ENCODE measurements at regions not wholly inside any gene's neighbourhood (a gene's known extent, or its start where the extent isn't known, plus 50 kb on each side); places are given as distances from the start of the nearest gene placed in this dataset.

DNA sequence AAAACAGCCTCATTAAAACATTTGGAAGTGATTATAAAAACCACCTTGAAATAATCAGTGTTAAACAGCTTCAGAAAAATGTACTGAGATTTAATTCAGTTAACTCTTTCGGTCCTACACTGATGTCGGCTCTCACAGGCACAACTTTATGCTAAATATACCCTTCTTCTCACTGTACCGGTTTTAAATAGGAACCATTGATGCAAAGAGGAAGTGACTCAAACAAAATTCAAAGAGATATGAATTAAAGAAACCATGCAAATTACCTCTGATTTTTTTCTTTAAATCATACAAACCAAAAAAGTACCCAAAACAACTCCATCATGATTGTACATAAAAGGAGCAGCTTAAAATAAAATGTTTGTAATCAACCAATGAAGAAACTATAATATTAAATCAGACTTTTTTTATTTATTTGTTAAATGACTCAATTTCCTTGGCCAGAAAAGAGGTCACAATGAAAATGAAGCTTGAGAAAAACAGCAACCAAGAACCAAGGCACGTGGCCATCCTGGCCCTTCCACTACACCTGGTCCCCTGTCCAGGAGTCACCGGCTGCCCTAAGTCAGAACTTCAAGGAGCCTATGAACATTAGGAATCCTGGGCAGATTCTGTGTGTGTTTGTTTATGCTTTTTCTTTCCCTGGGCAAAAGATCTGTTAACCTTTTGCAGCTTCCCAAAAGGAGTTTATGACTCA, 73.0 kb upstream of the CABCOCO1 start (continued):
- TF ChIP-seq ZNF383 (CRISPR knock-in tag; IDR thresholded peaks at IDR 0.05; ENCODE audit: borderline replicate concordance) (no peak), ZNF761 (CRISPR knock-in tag; conservative IDR thresholded peaks at IDR 0.05) (no peak), THAP11 (CRISPR knock-in tag; IDR thresholded peaks at IDR 0.05) (no peak), DBP (CRISPR knock-in tag; IDR thresholded peaks at IDR 0.05; ENCODE audit: not compliant biosample characterization) (no peak), XBP1 (CRISPR knock-in tag; IDR thresholded peaks at IDR 0.05) (no peak), ZNF713 (CRISPR knock-in tag; IDR thresholded peaks at IDR 0.05) (no peak), MYNN (CRISPR knock-in tag; IDR thresholded peaks at IDR 0.05; ENCODE audit: low read depth) (no peak)
- TF ChIP-seq, protein P1, sequence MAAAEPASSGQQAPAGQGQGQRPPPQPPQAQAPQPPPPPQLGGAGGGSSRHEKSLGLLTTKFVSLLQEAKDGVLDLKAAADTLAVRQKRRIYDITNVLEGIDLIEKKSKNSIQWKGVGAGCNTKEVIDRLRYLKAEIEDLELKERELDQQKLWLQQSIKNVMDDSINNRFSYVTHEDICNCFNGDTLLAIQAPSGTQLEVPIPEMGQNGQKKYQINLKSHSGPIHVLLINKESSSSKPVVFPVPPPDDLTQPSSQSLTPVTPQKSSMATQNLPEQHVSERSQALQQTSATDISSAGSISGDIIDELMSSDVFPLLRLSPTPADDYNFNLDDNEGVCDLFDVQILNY (CRISPR knock-in tag; conservative IDR thresholded peaks at IDR 0.05), result no peak
- TF ChIP-seq, protein P2, sequence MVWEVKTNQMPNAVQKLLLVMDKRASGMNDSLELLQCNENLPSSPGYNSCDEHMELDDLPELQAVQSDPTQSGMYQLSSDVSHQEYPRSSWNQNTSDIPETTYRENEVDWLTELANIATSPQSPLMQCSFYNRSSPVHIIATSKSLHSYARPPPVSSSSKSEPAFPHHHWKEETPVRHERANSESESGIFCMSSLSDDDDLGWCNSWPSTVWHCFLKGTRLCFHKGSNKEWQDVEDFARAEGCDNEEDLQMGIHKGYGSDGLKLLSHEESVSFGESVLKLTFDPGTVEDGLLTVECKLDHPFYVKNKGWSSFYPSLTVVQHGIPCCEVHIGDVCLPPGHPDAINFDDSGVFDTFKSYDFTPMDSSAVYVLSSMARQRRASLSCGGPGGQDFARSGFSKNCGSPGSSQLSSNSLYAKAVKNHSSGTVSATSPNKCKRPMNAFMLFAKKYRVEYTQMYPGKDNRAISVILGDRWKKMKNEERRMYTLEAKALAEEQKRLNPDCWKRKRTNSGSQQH (CRISPR knock-in tag; IDR thresholded peaks at IDR 0.05; ENCODE audit: low read depth), result no peak

DNA sequence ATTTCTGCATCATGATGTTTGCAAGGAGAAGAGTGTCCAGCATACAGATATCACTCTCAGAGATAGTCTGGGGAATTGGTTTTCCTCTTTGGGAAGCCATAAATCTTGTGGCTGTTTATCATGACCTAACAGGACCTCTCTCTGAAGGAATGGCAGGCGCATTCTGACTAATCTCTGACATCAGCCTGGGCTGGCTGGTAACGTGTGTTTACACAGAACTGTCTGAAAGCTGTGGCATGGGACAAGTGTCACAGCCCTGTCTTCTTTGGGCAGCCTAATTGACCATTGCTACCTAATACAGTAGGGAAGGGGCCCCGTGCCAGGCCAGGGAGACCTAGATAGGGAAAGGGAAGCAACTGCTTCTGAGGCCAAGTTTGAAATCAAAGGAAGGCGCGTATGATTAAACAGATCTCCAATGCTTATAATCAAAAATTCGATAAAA, 73.9 kb upstream of the CABCOCO1 start:
- no peak overlapping the region for H3K9ac ChIP-seq (ENCODE audit: insufficient read depth, low read depth, low read length)
- H3K27me3 ChIP-seq (ENCODE audit: control insufficient read depth in 1 of 2, insufficient read depth in 2 of 2, low read length in 2 of 2), result no peaks in the 10 kb centered on the region; a peak in 1 of 5 replicates
- DNase-seq (ENCODE audit: low spot score) (no peak), ATAC-seq (no peak), FAIRE-seq (no peak)
- H3K79me2 ChIP-seq (ENCODE audit: insufficient read depth, low read length), result no peaks in the 10 kb centered on the region
- in situ Hi-C loops (cut with HindIII; ENCODE audit: extremely low pct_ligation_motif_present, low pct_unique_long_range_greater_than_20kb), result no loop called here
- intact Hi-C loops (cut with micrococcal nuclease; ENCODE audit: unreplicated experiment), result no loop called here
- H3K4me1 ChIP-seq (ENCODE audit: insufficient read depth, low read length), result no peaks in the 10 kb centered on the region
- no peaks in the 10 kb centered on the region for H4K20me1 ChIP-seq (ENCODE audit: insufficient read depth, low read length)
- no peaks in the 10 kb centered on the region for H3K9me3 ChIP-seq (ENCODE audit: low read length)
- H2AFZ ChIP-seq (ENCODE audit: low read length), result no peak overlapping the region
- no peak overlapping the region for H3K27ac ChIP-seq (ENCODE audit: extremely low read length, insufficient read depth, low read length)
- no peaks in the 10 kb centered on the region for H3K36me3 ChIP-seq (replicated peaks in 1 of 2; ENCODE audit: control insufficient read depth in 1 of 2, insufficient read depth in 2 of 2, low read length in 2 of 2)
- ChIA-PET POLR2A (no interaction called here), CTCF (ENCODE audit: low intra/inter-chr PET ratio, low total read pairs) (no interaction called here)
- H3K4me2 ChIP-seq (ENCODE audit: low read depth, low read length), result no peak overlapping the region
- H3K4me3 ChIP-seq (replicated peaks in 1 of 3; ENCODE audit: insufficient read depth in 1 of 3, low read depth in 2 of 3, low read length in 3 of 3), result no peak overlapping the region
- WGBS (ENCODE audit: low lambda C conversion rate), result 37% methylated on average over 6 of the region's 6 CpGs
- BruUV-seq (replicated peaks), result no TSS peak
- TF ChIP-seq ZNF83 (CRISPR knock-in tag; IDR thresholded peaks at IDR 0.05; ENCODE audit: borderline replicate concordance) (no peak), ZIK1 (CRISPR knock-in tag; IDR thresholded peaks at IDR 0.05; ENCODE audit: borderline replicate concordance, low read depth) (no peak), NFKBIZ (CRISPR knock-in tag; IDR thresholded peaks at IDR 0.05) (no peak), HOXA9 (CRISPR knock-in tag; IDR thresholded peaks at IDR 0.05; ENCODE audit: borderline replicate concordance) (no peak), ZNF710 (CRISPR knock-in tag; IDR thresholded peaks at IDR 0.05; ENCODE audit: borderline replicate concordance) (no peak), ZNF430 (CRISPR knock-in tag; IDR thresholded peaks at IDR 0.05) (no peak), SKI (IDR thresholded peaks at IDR 0.05; ENCODE audit: partially characterized antibody) (no peak), ZNF224 (CRISPR knock-in tag; IDR thresholded peaks at IDR 0.05) (no peak)
